AG08396 (cell line): ENCODE measurements at regions not wholly inside any gene's neighbourhood (a gene's known extent, or its start where the extent isn't known, plus 50 kb on each side); places are given as distances from the start of the nearest gene placed in this dataset.
"Not testable (repeated sequence)": the region's sequence is repeated elsewhere in the genome, so short reads cannot be mapped to it uniquely, and the experiment has no call there.

Experiments used
- DNase-seq: peaks from one replicate; pipeline ENCODE4 v3.0.0; 2012; ENCODE audit warnings: low spot score, mixed read lengths

DNA sequence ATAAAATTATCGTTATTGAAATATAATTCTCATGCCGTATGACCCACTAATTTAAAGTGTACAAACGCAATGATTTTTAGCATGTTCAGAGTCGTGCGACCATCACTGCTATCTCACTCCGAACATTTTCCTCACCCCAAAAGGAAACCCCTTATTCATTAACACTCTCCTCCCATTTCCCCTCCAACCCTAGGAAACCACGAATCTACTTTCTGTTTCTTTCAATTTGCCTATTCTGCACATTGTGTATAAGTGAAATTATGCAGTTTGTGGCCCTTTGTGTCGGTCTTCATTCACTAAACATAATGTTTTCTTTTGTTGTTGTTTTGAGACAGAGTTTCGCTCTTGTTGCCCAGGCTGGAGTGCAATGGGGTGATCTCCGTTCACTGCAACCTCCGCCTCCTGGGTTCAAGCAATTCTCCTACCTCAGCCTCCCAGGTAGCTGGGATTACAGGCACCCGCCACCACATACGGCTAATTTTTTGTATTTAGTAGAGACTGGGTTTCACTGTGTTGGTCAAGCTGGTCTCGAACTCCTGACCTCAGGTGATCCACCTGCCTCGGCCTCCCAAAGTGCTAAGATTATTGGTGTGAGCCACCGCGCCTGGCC is 99.7 kb upstream of the ZNF217 start:
- DNase-seq, result no peak

DNA sequence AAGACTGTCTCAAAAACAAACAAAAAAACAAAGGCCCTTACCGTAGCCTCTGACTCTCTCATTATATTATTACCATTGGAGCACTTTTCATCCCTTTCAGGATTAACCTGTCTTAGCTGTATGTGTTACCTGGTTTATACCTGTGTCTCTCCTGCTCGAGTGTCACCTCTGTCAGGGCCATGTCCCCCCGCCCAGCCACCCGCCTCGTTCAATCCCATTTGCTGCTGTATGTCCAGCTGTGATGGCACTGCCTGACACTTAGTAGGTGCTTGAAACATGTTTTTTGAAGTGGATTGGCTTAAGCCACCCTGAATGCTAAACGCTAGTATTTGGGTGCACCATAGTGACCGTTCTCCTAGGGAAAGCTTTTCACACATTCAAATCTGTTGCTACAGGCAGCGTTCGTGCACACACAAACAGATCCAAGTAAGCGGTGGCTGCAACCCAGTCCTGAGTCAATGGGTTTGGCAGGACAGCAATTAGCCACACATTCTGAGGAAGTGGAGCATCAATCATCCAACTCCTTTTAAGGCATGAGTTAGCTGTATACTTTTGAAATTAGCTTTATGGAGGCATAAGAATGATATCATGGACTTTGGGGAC is 98.9 kb upstream of the ZNF217 start:
- peak; percentile 85 for DNase-seq

DNA sequence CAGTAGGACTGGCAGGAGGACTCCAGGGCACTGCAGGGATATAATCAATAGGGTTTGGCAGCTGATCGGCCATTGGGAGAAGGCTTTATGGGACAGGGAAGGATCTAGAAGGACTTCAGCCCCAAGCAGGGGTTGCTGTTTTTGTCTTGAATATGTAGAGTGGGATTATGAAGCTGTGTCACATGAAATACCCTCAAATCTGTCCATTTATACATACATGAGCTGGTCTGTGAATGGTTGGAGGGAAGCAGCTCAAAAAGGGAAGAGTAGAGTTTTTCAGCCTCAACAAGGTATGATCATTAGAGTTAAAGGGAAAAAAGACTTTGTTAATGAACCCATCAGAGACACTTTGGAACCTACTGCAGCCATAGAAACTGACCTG is 98.2 kb upstream of the ZNF217 start:
- DNase-seq, result no peak

DNA sequence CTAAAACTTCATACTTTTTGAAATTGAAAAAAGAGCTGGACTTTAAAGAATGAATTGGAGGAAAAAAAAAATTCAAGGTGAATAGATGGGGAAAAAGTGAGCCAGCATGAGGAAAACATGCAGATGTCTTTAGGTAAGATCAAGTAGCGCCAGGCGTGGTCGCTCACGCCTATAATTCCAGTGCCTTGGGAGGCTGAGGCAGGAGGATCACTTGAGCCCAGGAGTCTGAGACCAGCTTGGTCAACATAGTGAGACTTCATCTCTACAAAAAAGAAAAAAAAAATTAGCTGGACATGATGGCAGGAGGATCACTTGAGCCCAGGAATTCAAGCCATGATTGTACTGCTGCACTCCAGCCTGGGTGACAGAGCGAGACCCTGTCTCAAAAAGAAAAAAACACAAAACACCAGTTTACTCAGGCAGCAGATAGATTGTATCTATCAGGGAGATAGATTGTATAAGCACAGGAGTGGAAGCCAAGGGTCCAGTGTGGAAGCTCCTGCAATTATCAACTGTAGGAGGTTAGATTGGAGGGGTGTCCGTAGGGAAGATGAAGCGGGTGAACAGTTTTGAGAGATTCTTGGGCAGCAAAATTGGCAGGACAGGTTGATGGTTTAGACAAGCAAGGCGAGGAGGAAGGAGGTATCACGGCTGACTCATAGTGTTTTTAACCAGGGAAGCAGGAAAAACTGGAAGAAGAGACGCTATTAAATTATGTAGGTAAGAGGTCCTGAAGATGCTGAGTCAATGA is 97.6 kb upstream of the ZNF217 start:
- DNase-seq, result no peak

DNA sequence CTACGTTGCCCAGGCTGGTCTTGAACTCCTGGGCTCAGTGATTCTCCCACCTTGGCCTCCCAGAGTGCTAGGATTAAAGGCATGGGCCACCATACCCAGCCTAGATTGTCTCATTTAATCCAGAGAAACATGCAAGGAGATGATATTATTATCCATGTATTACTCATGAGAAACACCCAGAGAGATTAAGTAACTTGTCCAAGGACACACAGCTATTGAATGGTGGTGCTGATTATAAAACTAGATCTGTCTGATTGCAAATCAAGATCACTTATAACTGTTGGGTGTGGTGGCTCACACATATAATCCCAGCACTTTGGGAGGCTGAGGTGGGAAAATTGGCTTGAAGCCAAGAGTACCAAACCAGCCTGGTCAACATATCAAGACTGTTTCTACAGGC is 94.4 kb upstream of the ZNF217 start:
- DNase-seq, result no peak

DNA sequence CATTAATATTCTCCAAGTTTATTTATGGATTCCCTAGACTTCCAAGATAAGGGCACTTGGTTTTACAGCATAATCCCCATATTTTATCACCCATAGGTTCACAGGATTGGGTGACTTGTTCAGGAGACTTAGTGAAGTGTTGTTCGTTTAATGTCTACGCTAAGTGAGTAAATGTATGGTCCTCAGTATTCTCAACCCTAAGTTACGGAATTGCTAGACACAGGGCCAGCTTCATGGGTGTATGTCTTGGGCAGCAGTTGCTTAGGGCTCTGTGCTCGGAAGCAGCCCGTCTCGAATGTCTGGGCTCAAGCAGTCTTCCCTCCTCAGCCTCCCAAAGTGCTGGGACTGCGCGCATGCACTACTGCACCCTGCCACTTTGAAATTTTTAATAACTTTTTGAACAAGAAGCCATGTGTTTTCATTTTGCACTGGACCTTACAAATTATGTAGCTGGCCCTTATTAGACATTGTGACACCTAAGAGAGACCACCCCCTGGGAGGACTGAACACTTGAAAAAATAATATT is 91.5 kb upstream of the ZNF217 start:
- DNase-seq, result no peak

DNA sequence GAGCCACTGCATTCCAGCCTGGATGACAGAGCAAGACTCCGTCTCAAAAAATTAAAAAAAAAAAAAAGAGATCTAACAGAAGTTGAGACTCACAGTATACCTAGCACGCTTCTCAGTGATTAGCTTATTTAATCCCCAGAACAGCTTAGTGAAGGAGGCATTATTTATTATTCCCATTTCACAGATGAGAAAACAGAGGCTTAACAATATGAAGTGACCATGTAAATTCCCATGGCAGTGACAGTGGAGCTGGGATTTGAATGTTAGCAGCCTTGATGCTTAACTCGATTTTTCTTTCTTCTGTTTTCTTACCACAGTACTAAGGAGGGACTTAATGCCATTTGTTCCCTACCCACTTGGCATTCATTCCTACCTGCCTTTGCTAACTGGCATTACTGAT is 89.9 kb upstream of the ZNF217 start:
- no peak for DNase-seq

DNA sequence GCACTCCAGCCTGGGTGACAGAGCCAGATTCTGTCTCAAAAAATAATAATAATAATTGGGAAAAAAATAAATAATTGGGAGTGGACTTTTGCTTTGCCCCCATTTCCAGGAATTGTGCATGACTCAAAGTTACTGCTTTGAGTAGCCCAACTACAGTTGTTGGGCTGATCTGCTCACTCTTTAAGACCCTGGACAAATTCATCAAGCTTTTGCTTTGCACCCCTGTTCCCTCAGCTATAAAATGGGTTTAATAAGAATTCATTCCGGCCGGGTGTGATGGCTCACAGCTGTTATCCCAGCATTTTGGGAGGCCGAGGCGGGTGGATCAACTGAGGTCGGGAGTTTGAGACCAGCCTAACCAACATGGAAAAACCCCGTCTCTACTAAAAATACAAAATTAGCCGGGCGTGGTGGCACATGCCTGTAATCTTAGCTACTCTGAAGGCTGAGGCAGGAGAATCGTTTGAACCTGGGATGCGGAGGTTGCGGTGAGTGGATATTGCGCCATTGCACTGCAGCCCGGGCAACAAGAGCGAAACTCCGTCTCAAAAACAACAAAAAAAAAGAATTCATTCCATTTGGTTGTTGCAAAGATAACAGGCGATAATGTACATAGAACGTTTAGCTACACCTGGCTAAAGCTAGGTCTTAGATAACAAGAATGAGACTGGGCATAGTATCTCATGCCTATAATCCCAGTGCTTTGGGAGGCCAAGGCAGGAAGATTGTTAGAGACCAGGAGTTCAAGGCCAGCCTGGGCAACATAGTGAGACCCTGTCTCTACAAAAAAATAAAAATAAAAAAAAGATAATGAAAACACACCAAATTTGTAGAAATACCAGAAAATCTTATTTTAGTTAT is 87.9 kb upstream of the ZNF217 start:
- no peak for DNase-seq

DNA sequence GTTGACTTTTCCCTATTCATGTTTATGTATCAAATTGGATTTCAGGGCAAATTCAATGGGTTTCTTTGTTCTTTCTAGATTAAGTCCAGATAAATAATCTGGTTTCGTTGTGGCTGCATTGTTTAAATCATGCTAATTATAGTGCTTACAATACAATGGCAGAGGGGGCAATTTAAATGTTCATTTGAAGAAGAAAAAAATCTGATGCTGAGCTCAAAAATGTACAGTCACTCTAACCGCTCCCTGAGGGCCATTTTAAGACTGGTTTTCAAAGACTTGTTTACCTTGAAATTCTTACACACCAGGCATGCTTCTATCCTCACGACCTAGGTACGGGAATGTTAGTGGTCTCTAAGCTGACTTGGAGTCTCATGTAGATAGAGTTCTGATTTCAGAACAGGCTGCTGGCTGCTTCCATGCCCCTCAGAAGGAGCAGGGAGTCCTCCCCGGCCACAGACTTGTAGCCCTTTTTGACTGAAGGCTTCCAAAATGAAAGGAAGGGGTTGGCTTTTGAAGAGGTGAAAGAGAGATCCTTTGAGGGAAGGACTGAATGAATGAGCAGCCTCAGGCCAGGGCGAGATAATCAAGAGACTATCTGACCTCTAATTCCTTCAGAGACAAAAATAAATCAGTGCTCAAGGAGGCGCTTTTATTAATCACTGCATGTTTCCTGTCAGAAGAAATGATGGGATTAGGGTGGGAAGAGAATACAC is 86.1 kb upstream of the ZNF217 start:
- no peak for DNase-seq

DNA sequence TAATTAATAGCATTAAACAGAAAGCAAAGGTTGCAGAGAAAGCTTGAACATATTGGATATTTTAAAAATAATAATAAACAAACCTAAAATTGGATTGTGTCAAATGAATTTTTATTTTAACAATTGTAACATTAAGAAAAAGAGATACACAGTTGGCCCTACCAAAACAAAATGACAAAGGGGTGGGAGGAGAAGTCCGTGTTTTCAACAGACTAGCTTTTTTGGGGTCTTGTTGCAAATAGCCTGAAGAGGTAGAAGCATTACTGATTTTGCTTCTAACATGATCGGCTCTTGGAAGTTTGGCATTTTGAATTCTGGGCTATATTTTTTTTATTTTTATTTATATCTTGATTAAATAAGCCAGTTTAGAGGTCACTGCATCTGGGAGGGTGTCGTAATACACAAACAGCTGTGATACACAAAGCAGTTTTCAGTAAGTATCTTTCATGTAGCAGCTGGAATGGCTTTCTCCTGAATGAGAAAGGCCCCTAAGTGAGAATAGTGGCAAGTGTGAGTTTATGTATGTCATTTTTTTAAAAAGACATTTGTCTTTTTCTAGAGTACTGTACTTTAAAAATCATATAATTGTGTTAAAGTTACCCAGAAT is 85.5 kb upstream of the ZNF217 start:
- DNase-seq, result no peak

DNA sequence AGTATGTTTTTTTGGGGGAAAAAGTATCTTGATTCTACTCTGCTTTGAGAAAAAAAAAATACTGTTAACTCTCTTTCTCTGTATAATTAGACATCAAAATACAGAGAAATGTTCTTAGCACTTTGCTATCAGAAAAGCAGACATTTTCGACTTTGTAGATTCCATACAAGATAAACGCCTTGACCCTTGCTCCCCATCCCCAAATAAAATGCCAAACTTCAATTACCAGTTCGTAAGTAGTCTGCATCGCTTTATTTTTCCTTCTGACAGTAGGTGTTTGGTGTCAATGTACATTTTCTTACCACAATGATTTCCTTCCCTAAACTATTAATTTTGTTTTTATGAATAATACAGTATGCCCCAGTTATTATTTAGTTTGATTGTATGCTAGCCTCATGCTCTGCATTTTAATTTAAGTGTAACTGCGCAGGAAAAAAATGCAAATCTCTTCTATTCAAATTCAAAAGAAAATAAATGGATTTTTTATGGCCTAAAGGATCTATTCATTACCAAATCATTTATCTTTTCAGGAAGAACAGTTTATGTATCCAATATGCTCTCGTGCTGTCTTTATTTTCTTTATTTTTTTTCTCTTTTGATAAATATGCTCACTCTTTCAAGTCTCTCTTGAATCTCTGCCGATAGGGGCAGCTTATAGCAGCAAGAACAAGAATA is 84.8 kb upstream of the ZNF217 start:
- DNase-seq, result no peak

DNA sequence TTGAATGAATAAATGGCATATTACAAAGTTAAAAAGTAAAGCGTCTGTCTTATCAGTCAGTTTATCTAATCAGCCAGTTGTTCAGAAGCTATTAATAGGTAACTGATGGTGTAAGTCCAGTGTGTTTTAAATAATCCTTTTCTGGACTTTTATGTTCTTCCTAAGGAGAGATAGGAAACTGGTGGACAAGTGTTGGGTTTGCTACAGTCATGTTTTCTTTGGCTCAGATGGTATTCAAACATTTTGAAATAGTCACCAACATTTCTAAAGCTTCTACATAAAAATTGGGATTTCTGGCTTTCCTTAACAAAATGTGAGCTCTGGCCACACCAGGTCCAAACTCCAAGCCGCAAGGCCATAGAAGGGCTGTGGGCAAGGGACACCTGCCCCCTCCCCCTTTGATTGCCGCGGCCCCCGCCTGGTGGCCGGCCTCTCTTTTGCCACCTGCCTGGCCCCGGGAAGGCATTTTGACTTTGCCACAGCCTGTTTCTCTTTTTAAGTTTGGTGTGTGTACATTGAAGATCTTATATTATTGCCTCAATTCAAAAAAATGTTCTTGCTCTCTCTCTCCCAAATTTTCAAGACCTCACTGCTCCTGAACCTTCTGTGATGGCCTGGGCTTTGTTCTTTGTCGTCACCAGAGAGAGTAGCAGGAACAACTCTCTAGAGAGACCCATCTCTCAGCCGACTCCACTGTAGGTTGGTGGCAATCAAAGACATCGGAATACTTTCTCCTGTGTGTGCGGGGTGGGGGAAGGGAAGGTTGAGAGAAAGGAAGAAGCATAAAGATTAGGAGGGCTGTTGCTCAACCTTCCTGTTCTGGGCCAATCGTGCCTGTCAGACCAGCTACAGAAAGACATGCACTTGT is 84.0 kb upstream of the ZNF217 start:
- DNase-seq, result no peak

DNA sequence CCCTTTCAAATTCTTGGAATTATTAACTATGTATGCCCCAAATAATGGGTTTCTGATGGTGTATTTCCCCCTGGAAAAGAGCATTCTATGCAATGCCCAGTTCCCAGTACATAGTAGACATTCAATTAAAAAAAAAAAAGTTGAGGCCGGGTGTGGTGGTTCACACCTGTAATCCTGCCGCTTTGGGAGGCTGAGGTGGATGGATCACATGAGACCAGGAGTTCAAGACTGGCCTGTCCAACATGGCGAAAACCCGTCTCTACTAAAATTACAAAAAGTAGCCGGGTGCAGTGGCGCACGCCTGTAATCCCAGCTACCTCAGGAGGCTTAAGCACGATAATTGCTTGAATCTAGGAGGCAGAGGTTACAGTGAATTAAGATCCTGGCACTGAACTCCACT is 83.3 kb upstream of the ZNF217 start:
- DNase-seq, result no peak

DNA sequence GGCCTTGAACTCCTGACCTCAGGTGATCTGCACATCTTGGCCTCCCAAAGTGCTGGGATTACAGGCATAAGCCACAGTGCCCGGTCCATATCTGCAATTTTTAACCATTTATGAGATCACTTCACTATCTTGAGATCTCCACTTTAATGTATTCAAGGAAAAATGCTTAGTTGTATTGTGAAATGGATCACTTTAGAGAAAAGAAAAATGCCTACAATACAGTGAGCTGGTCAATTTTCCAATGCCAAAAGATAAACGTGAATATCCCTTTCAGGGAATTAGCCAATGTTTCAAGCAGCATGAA is 82.8 kb upstream of the ZNF217 start:
- DNase-seq, result no peak

DNA sequence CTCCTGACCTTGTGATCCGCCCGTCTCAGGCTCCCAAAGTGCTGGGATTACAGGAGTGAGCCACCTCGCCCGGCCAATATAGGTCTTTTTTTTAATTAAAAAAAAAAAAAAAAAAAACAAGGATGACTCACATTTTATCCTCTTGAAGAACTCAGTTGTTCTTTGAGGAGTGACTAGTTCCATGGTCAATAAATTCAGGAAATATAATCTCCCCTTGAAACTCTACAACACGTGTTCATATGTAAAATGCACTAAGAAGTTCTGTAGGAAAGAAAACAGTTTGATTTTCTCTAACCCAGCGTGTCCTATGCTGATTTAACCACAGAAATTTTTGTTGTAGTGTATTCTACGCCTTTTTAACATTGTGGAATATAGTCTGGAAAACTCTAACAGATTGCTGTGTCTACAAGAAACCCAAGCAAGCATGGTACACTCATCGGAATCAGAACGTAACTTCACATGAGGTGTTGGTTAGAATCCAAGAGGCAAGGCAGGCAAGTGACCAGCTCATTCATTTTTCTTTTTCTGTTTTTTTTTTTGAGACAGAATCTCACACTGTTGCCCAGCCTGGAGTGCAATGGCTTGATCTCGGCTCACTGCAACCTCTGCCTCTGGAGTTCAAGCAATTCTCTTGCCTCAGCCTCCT is 79.0 kb upstream of the ZNF217 start:
- DNase-seq, result no peak

DNA sequence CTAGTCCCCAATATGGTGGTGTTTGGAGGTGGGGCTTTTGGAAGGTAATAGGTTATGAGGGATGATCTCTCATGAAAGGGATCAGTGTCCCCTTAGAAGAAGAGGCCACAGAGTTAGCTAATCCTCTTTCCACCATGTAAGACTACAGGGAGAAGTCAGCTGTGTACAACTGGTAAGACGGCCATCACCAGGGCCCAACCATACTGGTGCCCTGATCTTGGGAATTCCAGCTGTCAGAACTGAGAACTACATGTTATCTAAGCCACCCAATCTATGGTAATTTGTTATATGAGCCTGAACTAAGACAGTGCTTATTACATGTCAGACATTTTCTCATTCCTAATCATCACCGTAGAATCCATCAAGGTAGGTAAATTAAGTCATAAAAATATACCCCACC is 77.7 kb upstream of the ZNF217 start:
- DNase-seq, result no peak

DNA sequence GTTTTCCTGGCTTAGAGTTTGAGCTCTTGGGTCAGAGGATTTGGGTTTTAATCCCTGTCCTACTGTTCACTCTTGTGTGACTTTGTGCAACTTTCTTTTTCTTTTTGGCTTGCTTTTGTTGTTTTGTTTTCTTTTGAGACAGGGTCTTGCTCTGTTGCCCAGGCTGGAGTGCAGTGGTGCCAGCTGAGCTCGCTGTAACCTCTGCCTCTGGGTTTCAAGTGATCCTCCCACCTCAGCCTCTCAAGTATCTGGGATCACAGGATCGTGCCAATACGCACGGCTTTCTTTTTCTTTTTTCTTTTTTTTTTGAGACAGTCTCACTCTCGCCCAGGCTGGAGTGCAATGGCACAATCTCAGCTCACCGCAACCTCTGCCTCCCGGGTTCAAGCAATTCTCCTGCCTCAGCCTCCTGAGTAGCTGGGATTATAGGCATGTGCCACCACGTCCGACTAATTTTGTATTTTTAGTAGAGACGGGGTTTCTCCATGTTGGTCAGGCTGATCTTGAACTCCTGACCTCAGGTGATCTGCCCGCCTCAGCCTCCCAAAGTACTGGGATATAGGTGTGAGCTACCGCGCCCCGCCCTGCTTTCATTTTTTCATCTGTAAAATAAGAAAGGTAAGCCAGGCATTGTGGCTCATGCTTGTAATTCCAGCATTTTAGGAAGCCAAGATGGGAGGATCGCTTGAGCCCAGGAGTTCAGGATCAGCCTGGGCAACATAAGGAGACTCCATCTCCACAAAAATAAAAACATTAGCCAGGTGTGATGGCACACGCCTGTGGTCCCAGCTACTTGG is 76.1 kb upstream of the ZNF217 start:
- not testable (repeated sequence) for DNase-seq

DNA sequence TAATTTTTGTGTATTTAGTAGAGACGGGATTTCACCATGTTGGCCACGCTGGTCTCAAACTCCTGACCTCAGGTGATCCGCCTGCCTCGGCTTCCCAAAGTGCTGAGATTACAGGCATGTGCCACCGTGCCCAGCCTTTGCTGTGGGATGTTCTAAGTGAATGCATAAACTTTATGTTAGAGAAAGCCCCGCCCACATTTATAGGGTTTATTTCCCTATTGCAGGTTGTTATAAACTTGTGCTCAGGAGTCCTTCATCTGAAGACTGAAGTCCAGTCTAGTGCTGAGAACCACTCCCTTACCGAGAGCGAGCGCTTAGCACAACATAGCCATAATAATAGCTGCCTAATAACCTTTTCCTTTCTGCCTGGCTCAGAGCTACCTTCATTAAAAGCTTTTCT is 75.4 kb upstream of the ZNF217 start:
- DNase-seq, result no peak

DNA sequence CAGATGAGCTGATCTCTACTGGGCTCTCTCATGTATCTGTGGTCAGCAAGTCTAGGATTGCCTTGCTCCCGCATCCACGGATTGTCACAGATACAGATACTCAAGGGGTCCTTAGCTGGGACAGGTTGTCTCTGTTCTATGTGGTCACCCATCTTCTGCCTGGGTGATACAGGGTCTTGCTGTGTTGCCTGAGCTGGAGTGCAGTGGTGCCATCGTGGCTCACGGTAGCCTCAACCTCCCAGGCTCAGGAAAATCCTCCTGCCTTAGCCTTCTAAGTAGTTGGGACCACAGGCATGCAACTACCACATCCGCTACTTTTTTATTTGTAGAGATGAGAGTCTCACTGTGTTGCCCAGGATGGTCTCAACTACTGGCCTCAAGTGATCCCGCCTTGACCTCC is 72.5 kb upstream of the ZNF217 start:
- DNase-seq, result no peak
